ENCODE measurements at regions not wholly inside any gene's neighbourhood (a gene's known extent, or its start where the extent isn't known, plus 50 kb on each side); places are given as distances from the start of the nearest gene placed in this dataset.

GRCh38 chr19:31085125-31085524 is 264.1 kb downstream of the TSHZ3 start:
- TF ChIP-seq ZFP3 (CRISPR knock-in tag; IDR thresholded peaks at IDR 0.05) (no peak), PATZ1 (CRISPR knock-in tag; IDR thresholded peaks at IDR 0.05; ENCODE audit: borderline replicate concordance) (no peak), ARNTL (CRISPR knock-in tag; IDR thresholded peaks at IDR 0.05; ENCODE audit: borderline replicate concordance, low read depth) (no peak), TSHZ2 (CRISPR knock-in tag; IDR thresholded peaks at IDR 0.05) (no peak), RARB (CRISPR knock-in tag; IDR thresholded peaks at IDR 0.05) (no peak), ESRRG (CRISPR knock-in tag; IDR thresholded peaks at IDR 0.05) (no peak), OSR1 (CRISPR knock-in tag; IDR thresholded peaks at IDR 0.05) (no peak), CSDC2 (CRISPR knock-in tag; IDR thresholded peaks at IDR 0.05) (no peak)

Data from SK-N-SH treated with all-trans-retinoic acid at 6 μM for 48 hours (cell line).